ENCODE measurements at regions not wholly inside any gene's neighbourhood (a gene's known extent, or its start where the extent isn't known, plus 50 kb on each side); places are given as distances from the start of the nearest gene placed in this dataset.

DNA sequence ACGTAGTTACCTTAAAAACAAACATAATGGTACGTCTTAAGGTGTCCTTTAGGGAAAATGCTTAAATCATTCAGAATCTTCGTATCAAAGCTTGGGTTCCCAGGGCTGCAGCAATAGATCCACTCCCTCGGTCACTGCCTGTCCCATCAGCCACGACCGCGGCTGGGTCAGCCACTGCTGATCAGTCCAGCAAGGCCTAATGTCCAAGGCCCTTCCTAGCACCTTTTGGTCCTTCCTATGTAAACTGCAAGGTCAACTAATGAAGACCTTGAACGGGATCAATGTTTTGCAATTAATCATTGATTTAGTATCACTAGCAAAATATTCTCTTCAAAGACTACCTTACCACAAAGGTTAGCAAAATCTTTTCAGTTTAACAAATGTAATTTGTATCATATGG lies 122.2 kb upstream of the IGF1R start:
- Histone ChIP-seq H4K20me1 (ENCODE audit: insufficient read depth) (no peaks in the 10 kb centered on the region), H3K4me3 (no peak overlapping the region), H3K27me3 (replicated peaks; ENCODE audit: insufficient read depth) (0 out of 2 replicates have a peak, but pooled peaks cover 20% of the 10 kb centered on the region), H3K4me1 (ENCODE audit: insufficient read depth) (no peaks in the 10 kb centered on the region), H3K4me2 (ENCODE audit: unreplicated experiment) (no peak overlapping the region), H3K9me3 (ENCODE audit: low read depth) (no peaks in the 10 kb centered on the region), H3K36me3 (ENCODE audit: low read depth) (no peaks in the 10 kb centered on the region), H2AFZ (peak overlapping the region; percentile 65; the same call in 1 of the 2 replicates), H3K9ac (no peak overlapping the region), H3K27ac (no peak overlapping the region), H3K79me2 (ENCODE audit: insufficient read depth) (no peaks in the 10 kb centered on the region), H3K9me2 (ENCODE audit: insufficient read depth) (no peaks in the 10 kb centered on the region), H3F3A (ENCODE audit: insufficient read depth) (no peaks in the 10 kb centered on the region)
- TF ChIP-seq EZH2 (IDR thresholded peaks at IDR 0.05; ENCODE audit: insufficient read depth, poor library complexity, severe bottlenecking) = no peak
- TF ChIP-seq EZH2phosphoT487 (IDR thresholded peaks at IDR 0.05; ENCODE audit: insufficient read depth, low read depth) = no peak
- in situ Hi-C loops (cut with MboI) = no loop called here
- WGBS, 2 experiments (ENCODE audit: low coverage in 1 of 2, low lambda C conversion rate in 2 of 2, missing lambda C conversion rate in 2 of 2) = 85 to 87% methylated on average over 8 of the region's 8 CpGs
- DNase-seq = no peak

GRCh38 chr15:98528046-98528725 lies 120.2 kb upstream of the IGF1R start:
- H3K9me3 ChIP-seq (ENCODE audit: low read depth) = no peaks in the 10 kb centered on the region
- no peaks in the 10 kb centered on the region for H4K20me1 ChIP-seq (ENCODE audit: insufficient read depth)
- 81 to 85% methylated on average over 8 of the region's 8 CpGs for WGBS, 2 experiments (ENCODE audit: low coverage in 1 of 2, low lambda C conversion rate in 2 of 2, missing lambda C conversion rate in 2 of 2)
- H3K27me3 ChIP-seq (replicated peaks; ENCODE audit: insufficient read depth) = peaks cover 29% of the 10 kb centered on the region
- H3K79me2 ChIP-seq (ENCODE audit: insufficient read depth) = no peaks in the 10 kb centered on the region
- in situ Hi-C loops (cut with MboI) = no loop called here
- H3K36me3 ChIP-seq (ENCODE audit: low read depth) = no peaks in the 10 kb centered on the region
- no peak overlapping the region for H3K27ac ChIP-seq
- H3K9me2 ChIP-seq (ENCODE audit: insufficient read depth) = no peaks in the 10 kb centered on the region
- H3K4me3 ChIP-seq = no peak overlapping the region
- H3K4me2 ChIP-seq (ENCODE audit: unreplicated experiment) = no peak overlapping the region
- H3K9ac ChIP-seq = no peak overlapping the region
- no peak for DNase-seq
- TF ChIP-seq EZH2phosphoT487 (IDR thresholded peaks at IDR 0.05; ENCODE audit: insufficient read depth, low read depth) (no peak), EZH2 (IDR thresholded peaks at IDR 0.05; ENCODE audit: insufficient read depth, poor library complexity, severe bottlenecking) (no peak)
- no peaks in the 10 kb centered on the region for H3K4me1 ChIP-seq (ENCODE audit: insufficient read depth)
- H3F3A ChIP-seq (ENCODE audit: insufficient read depth) = no peaks in the 10 kb centered on the region
- no peak overlapping the region for H2AFZ ChIP-seq

- H4K20me1 ChIP-seq (ENCODE audit: insufficient read depth) = no peaks in the 10 kb centered on the region
- WGBS, 2 experiments (ENCODE audit: low coverage in 1 of 2, low lambda C conversion rate in 2 of 2, missing lambda C conversion rate in 2 of 2) = 63% methylated on average over 19 of the region's 19 CpGs
- no peaks in the 10 kb centered on the region for H3K9me2 ChIP-seq (ENCODE audit: insufficient read depth)
- no peak overlapping the region for H3K9ac ChIP-seq
- H2AFZ ChIP-seq = no peak overlapping the region
- H3K36me3 ChIP-seq (ENCODE audit: low read depth) = no peaks in the 10 kb centered on the region
- no peak for DNase-seq
- no peak overlapping the region for H3K27ac ChIP-seq
- in situ Hi-C loops (cut with MboI) = no loop called here
- H3K4me2 ChIP-seq (ENCODE audit: unreplicated experiment) = no peak overlapping the region
- no peaks in the 10 kb centered on the region for H3K4me1 ChIP-seq (ENCODE audit: insufficient read depth)
- TF ChIP-seq EZH2 (IDR thresholded peaks at IDR 0.05; ENCODE audit: insufficient read depth, poor library complexity, severe bottlenecking) (no peak), EZH2phosphoT487 (IDR thresholded peaks at IDR 0.05; ENCODE audit: insufficient read depth, low read depth) (no peak)
- peaks cover 35% of the 10 kb centered on the region for H3K27me3 ChIP-seq (replicated peaks; ENCODE audit: insufficient read depth)
- no peak overlapping the region for H3K4me3 ChIP-seq
- no peaks in the 10 kb centered on the region for H3K79me2 ChIP-seq (ENCODE audit: insufficient read depth)
- H3K9me3 ChIP-seq (ENCODE audit: low read depth) = no peaks in the 10 kb centered on the region
- no peaks in the 10 kb centered on the region for H3F3A ChIP-seq (ENCODE audit: insufficient read depth)
Observed at GRCh38 chr15:98529205-98530145, 118.9 kb upstream of the IGF1R start.

DNA sequence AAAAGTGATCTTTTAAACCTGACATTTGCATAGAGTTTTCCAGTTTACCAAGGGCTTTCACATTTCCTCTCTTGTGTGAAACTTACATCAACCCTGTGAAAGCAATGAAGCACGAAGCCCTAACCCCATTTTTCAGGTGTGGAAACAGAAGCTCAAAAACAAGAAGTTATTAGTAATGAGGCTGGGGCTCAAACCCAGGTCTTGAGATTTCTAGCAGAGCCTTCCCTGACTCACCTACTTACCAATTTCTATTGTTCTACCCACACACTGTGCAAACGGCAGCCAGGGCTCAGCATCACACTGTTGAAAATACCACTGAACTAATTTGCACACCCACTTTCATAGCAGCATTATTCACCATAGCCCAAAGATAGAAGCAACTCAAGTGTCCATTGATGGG lies 117.8 kb upstream of the IGF1R start:
- in situ Hi-C loops (cut with MboI) = no loop called here
- Histone ChIP-seq H3K4me3 (no peak overlapping the region), H3K4me2 (ENCODE audit: unreplicated experiment) (no peak overlapping the region), H3K79me2 (ENCODE audit: insufficient read depth) (no peaks in the 10 kb centered on the region), H3K36me3 (ENCODE audit: low read depth) (no peaks in the 10 kb centered on the region), H2AFZ (no peak overlapping the region), H3F3A (ENCODE audit: insufficient read depth) (no peaks in the 10 kb centered on the region), H3K27ac (no peak overlapping the region), H3K4me1 (ENCODE audit: insufficient read depth) (no peaks in the 10 kb centered on the region), H3K9ac (no peak overlapping the region), H3K27me3 (replicated peaks; ENCODE audit: insufficient read depth) (peaks cover 35% of the 10 kb centered on the region), H3K9me2 (ENCODE audit: insufficient read depth) (no peaks in the 10 kb centered on the region), H3K9me3 (ENCODE audit: low read depth) (no peaks in the 10 kb centered on the region), H4K20me1 (ENCODE audit: insufficient read depth) (no peaks in the 10 kb centered on the region)
- DNase-seq = no peak
- TF ChIP-seq EZH2 (IDR thresholded peaks at IDR 0.05; ENCODE audit: insufficient read depth, poor library complexity, severe bottlenecking) = no peak
- 38 to 46% methylated on average over 2 of the region's 2 CpGs for WGBS, 2 experiments (ENCODE audit: low coverage in 1 of 2, low lambda C conversion rate in 2 of 2, missing lambda C conversion rate in 2 of 2)
